NCI-H345 (cell line): ENCODE measurements at regions not wholly inside any gene's neighbourhood (a gene's known extent, or its start where the extent isn't known, plus 50 kb on each side); places are given as distances from the start of the nearest gene placed in this dataset.

ENCODE experiments used
- DNase-seq: peaks from one replicate; lab custom pipeline; 2025; lab: John Stamatoyannopoulos, UW

DNA sequence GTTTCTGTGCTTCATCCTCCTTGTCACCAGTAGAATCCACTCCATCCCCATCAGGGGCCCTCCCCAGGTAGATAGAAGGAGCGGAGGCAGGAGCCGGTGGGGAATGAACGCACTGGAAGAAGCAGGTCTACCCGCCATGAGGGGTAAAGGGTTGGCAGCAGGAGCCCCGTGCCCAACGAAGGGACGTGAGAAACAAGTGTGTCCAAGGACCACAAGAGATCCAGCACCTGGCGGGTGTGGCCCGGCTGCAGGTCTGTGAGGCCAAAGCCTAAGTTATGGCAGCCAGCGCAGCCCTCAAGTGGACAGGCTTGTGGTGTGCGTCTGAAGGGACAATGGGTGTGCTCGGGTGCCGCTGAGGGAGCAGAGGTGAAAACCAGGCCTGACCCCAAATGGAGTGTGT is 94.3 kb downstream of the IRX2 start:
- DNase-seq: no peak

DNA sequence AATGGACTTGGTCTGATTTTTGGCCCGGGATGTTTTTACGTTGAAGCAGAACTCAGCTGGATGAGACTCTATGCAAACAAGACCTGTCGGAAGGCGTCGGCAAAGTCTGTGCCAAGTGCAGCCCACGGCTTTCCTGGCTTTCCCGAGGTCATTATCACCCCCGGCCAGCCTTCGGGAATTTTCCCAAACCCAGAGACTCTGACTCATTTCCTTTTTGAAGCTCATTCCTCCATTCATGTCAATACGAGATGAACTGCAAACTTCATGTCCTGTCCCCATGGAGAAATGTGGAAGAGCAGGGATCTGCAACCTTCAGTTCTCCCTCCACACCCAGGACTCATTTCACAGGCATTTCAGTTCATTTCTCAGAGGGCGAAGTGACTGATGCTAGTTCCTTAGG is 95.3 kb downstream of the IRX2 start:
- no peak for DNase-seq

- no peak for DNase-seq
Measured at GRCh38 chr5:2653991-2654390, 97.5 kb downstream of the IRX2 start.

GRCh38 chr5:2651116-2651515 is 100.4 kb downstream of the IRX2 start:
- no peak for DNase-seq

- no peak for DNase-seq
Measured at GRCh38 chr5:2642684-2643345, 108.7 kb downstream of the IRX2 start.

- DNase-seq: no peak
Measured at GRCh38 chr5:2640717-2641116, 110.8 kb downstream of the IRX2 start.

DNA sequence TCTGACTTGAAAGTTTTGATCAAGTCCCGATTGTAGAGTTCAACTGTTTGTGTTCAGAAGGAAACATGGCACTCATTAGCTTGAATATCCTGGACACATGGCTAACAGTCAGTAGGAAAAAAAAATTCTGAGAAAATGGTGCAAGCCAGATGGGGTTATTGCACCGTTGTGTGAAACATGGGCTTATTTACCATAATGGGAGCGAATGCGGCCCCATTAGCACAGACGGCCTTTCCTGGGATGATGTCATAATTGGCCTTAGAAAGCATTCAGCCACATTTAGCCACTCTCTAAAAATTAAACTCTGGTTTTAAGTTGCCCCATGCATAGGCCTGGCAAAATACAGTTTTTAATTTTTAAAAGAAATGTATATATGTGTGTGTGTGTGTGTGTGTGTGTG is 112.1 kb downstream of the IRX2 start:
- no peak for DNase-seq

DNA sequence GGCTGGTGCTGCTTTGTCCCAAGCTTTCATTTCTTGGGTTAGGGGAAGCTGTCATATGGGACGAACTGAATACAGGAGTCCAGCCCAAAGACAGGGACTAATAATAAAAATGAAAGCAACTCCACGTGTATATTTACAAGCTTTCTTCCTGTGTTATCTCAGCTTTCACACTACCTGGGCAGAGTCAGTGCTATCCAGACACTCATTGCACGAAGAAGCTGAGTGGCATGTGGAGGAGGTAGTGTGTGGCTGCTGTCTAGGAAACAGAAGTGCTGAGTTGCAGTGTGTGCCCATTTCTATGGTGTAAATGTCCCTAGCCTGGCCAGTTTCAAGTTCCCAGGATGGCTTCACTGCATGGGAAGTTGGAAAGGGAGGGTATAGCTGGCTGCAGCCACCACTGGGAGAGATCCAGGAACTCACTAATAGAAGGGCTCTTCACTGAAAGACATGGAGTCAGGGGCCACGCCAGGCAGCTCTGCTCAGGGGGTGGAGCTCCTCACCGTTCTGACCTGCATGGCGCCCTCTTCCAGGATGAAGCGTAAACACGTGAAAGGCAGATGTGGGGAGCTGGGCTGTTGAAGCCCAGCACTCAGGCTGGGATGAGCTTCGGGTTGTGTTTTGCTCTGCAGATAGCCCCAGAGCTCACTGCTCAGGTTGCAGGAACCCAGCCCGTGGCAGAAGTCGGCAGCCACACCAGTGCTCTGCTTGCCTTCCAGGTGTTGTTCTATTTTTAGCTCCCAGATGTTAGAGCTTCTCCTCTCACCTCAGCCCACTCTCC is 116.9 kb downstream of the IRX2 start:
- DNase-seq: no peak

GRCh38 chr5:2633992-2634391 is 117.5 kb downstream of the IRX2 start:
- no peak for DNase-seq

DNA sequence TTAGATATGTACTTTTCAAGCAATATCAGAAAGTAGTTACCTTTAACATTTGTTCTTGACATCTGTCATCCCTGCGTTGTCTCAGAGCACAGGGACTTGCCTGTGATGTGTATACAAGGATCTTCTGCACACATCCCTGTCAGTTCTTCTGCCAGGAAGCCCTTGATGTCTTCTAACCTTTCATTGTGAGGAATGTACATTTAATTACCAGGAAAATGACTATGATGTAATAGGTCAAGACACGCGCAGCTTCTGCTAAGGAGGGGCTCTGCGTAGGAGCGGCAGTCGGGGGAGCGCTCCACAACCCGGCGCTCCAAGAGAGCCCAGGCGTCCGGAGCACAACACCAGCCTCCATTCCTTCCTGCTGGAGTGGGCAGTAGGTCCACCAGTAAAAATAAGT is 119.7 kb downstream of the IRX2 start:
- DNase-seq: no peak

- DNase-seq: no peak
Measured at GRCh38 chr5:2629045-2629444, 122.4 kb downstream of the IRX2 start.

GRCh38 chr5:2627867-2628266 is 123.6 kb downstream of the IRX2 start:
- no peak for DNase-seq

DNA sequence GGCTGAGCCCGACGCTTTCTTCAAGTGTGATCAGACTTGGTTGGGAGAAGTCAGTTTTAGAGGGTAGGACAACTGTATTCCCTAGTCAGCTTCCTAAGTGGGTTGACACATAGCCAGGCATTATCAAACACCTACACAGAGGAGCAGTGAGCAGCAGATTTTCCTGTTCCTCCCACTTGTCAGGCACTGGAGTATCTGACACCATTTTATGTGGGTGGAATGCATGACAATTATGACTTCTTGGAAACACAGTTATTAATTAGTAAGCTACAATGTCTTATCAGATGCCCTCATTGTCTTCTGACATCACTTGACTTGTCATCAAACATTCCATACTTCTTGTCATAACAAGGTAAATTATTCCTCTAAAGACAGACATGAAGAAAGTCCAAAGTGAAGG is 124.9 kb downstream of the IRX2 start:
- DNase-seq: no peak

- DNase-seq: no peak
Measured at GRCh38 chr5:2622866-2623265, 128.6 kb downstream of the IRX2 start.

GRCh38 chr5:2621631-2622030 is 129.8 kb downstream of the IRX2 start:
- no peak for DNase-seq

DNA sequence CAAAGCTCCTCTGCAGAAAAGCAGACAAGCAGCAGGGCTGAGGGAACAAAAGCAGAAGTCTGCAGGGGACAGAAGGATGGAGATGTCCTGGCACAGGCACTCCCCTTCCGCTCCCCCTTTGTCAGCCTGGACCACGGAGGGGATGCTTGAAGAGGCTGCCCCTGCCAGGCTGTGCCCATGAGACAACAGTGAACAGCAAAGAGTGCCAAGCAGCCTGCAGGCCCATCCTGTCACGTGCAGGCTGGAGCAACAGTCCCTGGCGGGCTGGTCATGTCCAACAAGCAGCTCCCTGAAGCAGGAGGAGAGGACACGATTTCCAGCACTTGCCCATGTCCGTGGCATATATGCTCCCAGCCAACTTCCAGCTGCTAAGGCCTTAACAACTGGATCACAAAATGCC is 132.3 kb downstream of the IRX2 start:
- no peak for DNase-seq

GRCh38 chr5:2617461-2617860 is 134.0 kb downstream of the IRX2 start:
- no peak for DNase-seq

- no peak for DNase-seq
Measured at GRCh38 chr5:2615917-2616316, 135.6 kb downstream of the IRX2 start.

DNA sequence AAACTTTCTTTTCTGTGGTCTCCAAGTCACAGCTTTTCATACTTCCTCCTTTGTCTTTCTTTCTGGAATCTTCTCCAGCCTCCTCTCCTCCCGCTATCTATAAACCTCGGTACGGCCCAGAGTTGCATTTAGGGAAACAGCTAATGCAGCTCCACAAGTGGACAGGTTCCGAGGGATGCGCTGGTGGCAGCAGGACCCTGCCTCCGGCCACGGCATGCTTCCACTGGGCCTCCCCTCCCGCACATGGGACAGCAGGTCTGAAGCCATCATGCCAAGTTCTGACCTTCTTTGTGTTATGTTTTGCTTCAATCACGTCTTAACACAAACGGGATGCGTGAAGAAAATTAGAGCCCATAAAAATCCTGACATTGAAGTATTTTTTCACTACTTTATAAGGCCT is 136.9 kb downstream of the IRX2 start:
- no peak for DNase-seq

GRCh38 chr5:2611659-2612058 is 139.8 kb downstream of the IRX2 start:
- DNase-seq: no peak

GRCh38 chr5:2610986-2611385 is 140.5 kb downstream of the IRX2 start:
- no peak for DNase-seq

- DNase-seq: no peak
Measured at GRCh38 chr5:2608391-2608790, 143.1 kb downstream of the IRX2 start.

- DNase-seq: no peak
Measured at GRCh38 chr5:2607598-2607997, 143.9 kb downstream of the IRX2 start.

- DNase-seq: no peak
Measured at GRCh38 chr5:2603272-2603575, 148.3 kb downstream of the IRX2 start.
